Prostate gland (tissue), 2 donors: ENCODE measurements at regions not wholly inside any gene's neighbourhood (a gene's known extent, or its start where the extent isn't known, plus 50 kb on each side); places are given as distances from the start of the nearest gene placed in this dataset.

Source experiments
- CTCF ChIP-seq, 4 experiments: fragments of 200-600 bp in 2 of 4; fragments of 450-650 bp in 2 of 4; sonication (generic) in 2 of 4; IDR thresholded peaks; 1 replicate in 3 of 4; 2 replicates in 1 of 4; pipeline ENCODE4 v1.5.1; 2016 to 2019; ENCODE audit warnings: antibody characterized with exemption in 4 of 4, mild to moderate bottlenecking in 2 of 4, moderate library complexity in 2 of 4
- POLR2A ChIP-seq: fragments of 450-650 bp; IDR thresholded peaks from one replicate; pipeline ENCODE4 v1.6.1; 2016; ENCODE audit warnings: antibody characterized with exemption, mild to moderate bottlenecking
- POLR2AphosphoS5 ChIP-seq: sonication (generic); formaldehyde crosslinking; IDR thresholded peaks from one replicate; pipeline ENCODE4 v1.6.1; 2017; ENCODE audit warnings: antibody characterized with exemption

DNA sequence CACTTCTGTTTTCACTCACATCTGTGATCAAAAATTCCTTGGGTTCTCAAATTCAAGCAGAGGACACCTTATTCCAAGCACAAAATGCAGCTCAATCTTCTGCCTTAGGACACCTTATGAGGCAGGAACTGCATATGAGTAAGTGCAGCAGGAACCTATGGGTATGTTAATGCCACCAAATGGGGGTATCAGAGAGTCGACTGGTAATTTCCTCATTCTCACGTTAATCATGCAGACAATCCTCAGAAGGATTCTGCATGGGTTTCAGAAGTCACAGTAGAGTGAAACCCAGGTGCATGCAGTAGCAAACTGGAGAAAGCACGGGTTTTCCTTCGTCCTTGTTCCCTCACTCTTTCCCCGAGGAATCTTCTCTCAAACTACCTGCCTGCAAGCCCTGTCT lies 452.8 kb downstream of the CBLN2 start:
- TF ChIP-seq POLR2AphosphoS5 (no peak), POLR2A (no peak), CTCF (IDR thresholded peaks at IDR 0.05) (no peak)
